HEK293 (cell line): ENCODE measurements at regions not wholly inside any gene's neighbourhood (a gene's known extent, or its start where the extent isn't known, plus 50 kb on each side); places are given as distances from the start of the nearest gene placed in this dataset.

Experiments
- CTCF ChIA-PET: fragments of 350-600 bp; formaldehyde crosslinking; extraction: SDS; loops from one replicate; lab custom pipeline; 2021; ENCODE audit warnings: antibody characterized with exemption; lab: Yijun Ruan, JAX
- POLR2A ChIA-PET: fragments of 300-600 bp; formaldehyde crosslinking; extraction: SDS; loops from one replicate; lab custom pipeline; 2020; ENCODE audit warnings: antibody characterized with exemption, inconsistent platforms; lab: Yijun Ruan, JAX
- H3K27ac ChIP-seq: fragments of 200-500 bp; sonication (Bioruptor generic); 2 replicates; pipeline ENCODE4 v1.5.1; 2014; ENCODE audit warnings: low read depth, low read length, control low read depth, inconsistent platforms; ENCODE audit errors: extremely low read depth
- H3K36me3 ChIP-seq, 2 experiments: fragments of 200-500 bp in 1 of 2; sonication (Bioruptor generic) in 1 of 2; 1 replicate in 1 of 2; 2 replicates in 1 of 2; pipeline ENCODE4 v1.5.1; 2014 to 2017; ENCODE audit warnings: inconsistent platforms in 2 of 2, low read length in 2 of 2; ENCODE audit not compliant: control insufficient read depth in 2 of 2, insufficient read depth in 1 of 2
- H3K4me1 ChIP-seq: fragments of 200-500 bp; sonication (Bioruptor generic); 2 replicates; pipeline ENCODE4 v1.5.1; 2014; ENCODE audit warnings: mild to moderate bottlenecking, low read length, inconsistent platforms; ENCODE audit not compliant: control insufficient read depth, insufficient read depth
- H3K4me3 ChIP-seq: 2 replicates; pipeline ENCODE4 v1.5.1; 2011; ENCODE audit warnings: low read depth, mild to moderate bottlenecking, control low read depth, low read length, moderate library complexity
- H3K9me3 ChIP-seq: fragments of 200-500 bp; sonication (Bioruptor generic); 2 replicates; pipeline ENCODE4 v1.5.1; 2014; ENCODE audit warnings: low read depth, low read length, inconsistent platforms; ENCODE audit not compliant: control insufficient read depth, insufficient read depth
- GLIS1 ChIP-seq: fragments of 450-650 bp; formaldehyde crosslinking; IDR thresholded peaks from 2 replicates; pipeline ENCODE4 v1.5.1; 2016; ENCODE audit warnings: missing biosample characterization, missing genetic modification characterization
- GLIS2 ChIP-seq: fragments of 450-650 bp; formaldehyde crosslinking; IDR thresholded peaks from 2 replicates; pipeline ENCODE4 v1.5.1; 2016; ENCODE audit warnings: missing biosample characterization, missing genetic modification characterization
- IKZF3 ChIP-seq: fragments of 450-650 bp; IDR thresholded peaks from 2 replicates; pipeline ENCODE4 v1.5.0; 2018; ENCODE audit warnings: missing biosample characterization, mild to moderate bottlenecking, missing genetic modification characterization, moderate library complexity
- MZF1 ChIP-seq: fragments of 450-650 bp; formaldehyde crosslinking; IDR thresholded peaks from 2 replicates; pipeline ENCODE4 v1.5.1; 2017; ENCODE audit warnings: missing biosample characterization, missing genetic modification characterization, borderline replicate concordance
- PRDM1 ChIP-seq: fragments of 450-650 bp; formaldehyde crosslinking; IDR thresholded peaks from 2 replicates; pipeline ENCODE4; 2016; ENCODE audit warnings: missing biosample characterization, missing genetic modification characterization
- SETDB1 ChIP-seq: IDR thresholded peaks from one replicate; pipeline ENCODE4 v1.6.1; 2017; ENCODE audit warnings: mild to moderate bottlenecking, low read length, moderate library complexity, mixed read lengths; ENCODE audit not compliant: insufficient read length
- SP2 ChIP-seq: fragments of 450-650 bp; formaldehyde crosslinking; IDR thresholded peaks from 2 replicates; pipeline ENCODE4 v1.5.1; 2016; ENCODE audit warnings: missing biosample characterization, missing genetic modification characterization
- YY2 ChIP-seq: fragments of 450-650 bp; formaldehyde crosslinking; IDR thresholded peaks from 2 replicates; pipeline ENCODE4 v1.5.1; 2016; ENCODE audit warnings: missing biosample characterization, missing genetic modification characterization
- ZBTB8A ChIP-seq: fragments of 450-650 bp; formaldehyde crosslinking; IDR thresholded peaks from 2 replicates; pipeline ENCODE4 v1.5.1; 2016; ENCODE audit warnings: missing biosample characterization, missing genetic modification characterization
- ZIC2 ChIP-seq: fragments of 450-650 bp; formaldehyde crosslinking; IDR thresholded peaks from 2 replicates; pipeline ENCODE4 v1.5.1; 2016; ENCODE audit warnings: missing biosample characterization, missing genetic modification characterization
- ZNF132 ChIP-seq: fragments of 450-650 bp; formaldehyde crosslinking; IDR thresholded peaks from 2 replicates; pipeline ENCODE4 v1.5.1; 2017; ENCODE audit warnings: missing biosample characterization, missing genetic modification characterization, borderline replicate concordance
- ZNF19 ChIP-seq: fragments of 450-650 bp; formaldehyde crosslinking; IDR thresholded peaks from 2 replicates; pipeline ENCODE4; 2016; ENCODE audit warnings: missing biosample characterization, missing genetic modification characterization, low read depth
- ZNF239 ChIP-seq: fragments of 450-650 bp; formaldehyde crosslinking; IDR thresholded peaks from 2 replicates; pipeline ENCODE4 v1.5.1; 2016; ENCODE audit warnings: missing biosample characterization, missing genetic modification characterization
- ZNF404 ChIP-seq: fragments of 450-650 bp; formaldehyde crosslinking; IDR thresholded peaks from 2 replicates; pipeline ENCODE4 v1.5.1; 2017; ENCODE audit warnings: missing biosample characterization, missing genetic modification characterization
- ZNF548 ChIP-seq: fragments of 450-650 bp; formaldehyde crosslinking; IDR thresholded peaks from 2 replicates; pipeline ENCODE4 v1.5.1; 2016; ENCODE audit warnings: missing biosample characterization, missing genetic modification characterization
- ZNF555 ChIP-seq: fragments of 450-650 bp; formaldehyde crosslinking; conservative IDR thresholded peaks from 2 replicates; pipeline ENCODE4 v1.5.1; 2017; ENCODE audit warnings: missing biosample characterization, mild to moderate bottlenecking, missing genetic modification characterization, inconsistent platforms
- ZNF585B ChIP-seq: fragments of 450-650 bp; formaldehyde crosslinking; IDR thresholded peaks from 2 replicates; pipeline ENCODE4 v1.5.1; 2016; ENCODE audit warnings: missing biosample characterization, missing genetic modification characterization
- ZNF596 ChIP-seq: fragments of 450-650 bp; IDR thresholded peaks from 2 replicates; pipeline ENCODE4 v1.5.0; 2018; ENCODE audit warnings: missing biosample characterization, mild to moderate bottlenecking, missing genetic modification characterization, moderate library complexity
- ZNF629 ChIP-seq: fragments of 450-650 bp; formaldehyde crosslinking; IDR thresholded peaks from 2 replicates; pipeline ENCODE4 v1.5.1; 2017; ENCODE audit warnings: missing biosample characterization, missing genetic modification characterization
- ZNF776 ChIP-seq: fragments of 450-650 bp; formaldehyde crosslinking; IDR thresholded peaks from 2 replicates; pipeline ENCODE4 v1.5.0; 2017; ENCODE audit warnings: missing biosample characterization, missing genetic modification characterization, borderline replicate concordance
- ZNF791 ChIP-seq: fragments of 450-650 bp; formaldehyde crosslinking; IDR thresholded peaks from 2 replicates; pipeline ENCODE4 v1.5.1; 2016; ENCODE audit warnings: missing biosample characterization, missing genetic modification characterization
- TF ChIP-seq, protein P1 (sequence below): fragments of 450-650 bp; formaldehyde crosslinking; IDR thresholded peaks from 2 replicates; pipeline ENCODE4 v1.5.1; 2016; ENCODE audit warnings: missing biosample characterization, missing genetic modification characterization
- TF ChIP-seq, protein P2 (sequence below): fragments of 450-650 bp; formaldehyde crosslinking; IDR thresholded peaks from 2 replicates; pipeline ENCODE4 v1.5.1; 2016; ENCODE audit warnings: missing biosample characterization, missing genetic modification characterization
- TF ChIP-seq, protein P3 (sequence below): fragments of 450-650 bp; formaldehyde crosslinking; IDR thresholded peaks from 2 replicates; pipeline ENCODE4 v1.5.1; 2016; ENCODE audit warnings: missing biosample characterization, missing genetic modification characterization, borderline replicate concordance
- TF ChIP-seq, protein P4 (sequence below): fragments of 450-650 bp; formaldehyde crosslinking; IDR thresholded peaks from 2 replicates; pipeline ENCODE4 v1.5.1; 2017; ENCODE audit warnings: missing biosample characterization, missing genetic modification characterization
- TF ChIP-seq, protein P5 (sequence below): fragments of 450-650 bp; formaldehyde crosslinking; IDR thresholded peaks from 2 replicates; pipeline ENCODE4 v1.5.1; 2016; ENCODE audit warnings: missing biosample characterization, missing genetic modification characterization

DNA sequence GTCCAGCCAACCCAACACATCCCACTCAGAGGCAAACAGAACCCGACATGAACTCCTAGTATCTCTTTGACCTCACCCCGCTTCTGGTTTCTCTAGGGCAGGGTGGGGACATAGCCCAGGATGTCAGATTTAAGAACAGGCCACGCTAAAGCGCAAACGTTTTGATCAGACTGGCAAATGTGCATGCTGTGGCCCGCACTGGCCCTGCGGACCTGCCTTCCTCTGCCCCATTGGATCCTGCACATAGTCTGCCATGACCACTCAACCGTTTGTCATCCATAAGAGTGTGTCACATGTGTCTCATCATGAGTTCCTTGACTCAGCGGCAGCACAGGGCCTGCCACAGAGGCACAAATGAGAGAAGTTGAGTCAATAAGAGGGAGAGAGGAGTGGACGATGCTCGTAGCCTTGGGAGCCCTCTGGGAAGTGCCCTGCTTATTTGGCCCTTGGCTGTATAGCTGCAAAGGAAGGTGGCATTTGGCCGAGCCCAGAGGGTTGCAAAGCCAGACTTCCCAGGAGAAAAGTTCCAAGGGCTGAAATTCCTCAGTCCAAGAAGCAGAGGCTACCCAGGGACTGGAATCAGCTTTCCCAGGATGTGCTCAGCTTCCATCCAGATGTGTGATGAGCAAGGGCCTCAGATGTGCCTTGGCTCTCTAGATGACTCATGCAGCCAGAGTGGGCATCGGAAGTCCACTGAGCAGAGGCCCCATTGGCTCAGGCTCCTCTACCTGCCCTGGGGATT is 55.5 kb upstream of the SLCO2A1 start:
- ChIA-PET CTCF (no interaction called here), POLR2A (no interaction called here)
- H3K9me3 ChIP-seq, result no peaks in the 10 kb centered on the region
- TF ChIP-seq ZNF239 (tag by site-specific recombination), result no peak
- no peak for TF ChIP-seq ZNF776 (tag by site-specific recombination)
- TF ChIP-seq GLIS2 (tag by site-specific recombination), result no peak
- no peak for TF ChIP-seq YY2
- TF ChIP-seq MZF1 (tag by site-specific recombination), result no peak
- TF ChIP-seq, protein P1, sequence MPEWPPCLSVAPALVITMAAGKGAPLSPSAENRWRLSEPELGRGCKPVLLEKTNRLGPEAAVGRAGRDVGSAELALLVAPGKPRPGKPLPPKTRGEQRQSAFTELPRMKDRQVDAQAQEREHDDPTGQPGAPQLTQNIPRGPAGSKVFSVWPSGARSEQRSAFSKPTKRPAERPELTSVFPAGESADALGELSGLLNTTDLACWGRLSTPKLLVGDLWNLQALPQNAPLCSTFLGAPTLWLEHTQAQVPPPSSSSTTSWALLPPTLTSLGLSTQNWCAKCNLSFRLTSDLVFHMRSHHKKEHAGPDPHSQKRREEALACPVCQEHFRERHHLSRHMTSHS, result no peak
- no peak for TF ChIP-seq ZNF791 (tag by site-specific recombination)
- TF ChIP-seq ZNF555 (tag by site-specific recombination), result no peak
- TF ChIP-seq, protein P2, sequence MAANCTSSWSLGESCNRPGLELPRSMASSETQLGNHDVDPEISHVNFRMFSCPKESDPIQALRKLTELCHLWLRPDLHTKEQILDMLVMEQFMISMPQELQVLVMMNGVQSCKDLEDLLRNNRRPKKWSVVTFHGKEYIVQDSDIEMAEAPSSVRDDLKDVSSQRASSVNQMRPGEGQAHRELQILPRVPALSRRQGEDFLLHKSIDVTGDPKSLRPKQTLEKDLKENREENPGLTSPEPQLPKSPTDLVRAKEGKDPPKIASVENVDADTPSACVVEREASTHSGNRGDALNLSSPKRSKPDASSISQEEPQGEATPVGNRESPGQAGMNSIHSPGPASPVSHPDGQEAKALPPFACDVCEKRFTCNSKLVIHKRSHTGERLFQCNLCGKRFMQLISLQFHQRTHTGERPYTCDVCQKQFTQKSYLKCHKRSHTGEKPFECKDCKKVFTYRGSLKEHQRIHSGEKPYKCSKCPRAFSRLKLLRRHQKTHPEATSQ (tag by site-specific recombination), result no peak
- TF ChIP-seq ZNF629 (tag by site-specific recombination), result no peak
- TF ChIP-seq, protein P3, sequence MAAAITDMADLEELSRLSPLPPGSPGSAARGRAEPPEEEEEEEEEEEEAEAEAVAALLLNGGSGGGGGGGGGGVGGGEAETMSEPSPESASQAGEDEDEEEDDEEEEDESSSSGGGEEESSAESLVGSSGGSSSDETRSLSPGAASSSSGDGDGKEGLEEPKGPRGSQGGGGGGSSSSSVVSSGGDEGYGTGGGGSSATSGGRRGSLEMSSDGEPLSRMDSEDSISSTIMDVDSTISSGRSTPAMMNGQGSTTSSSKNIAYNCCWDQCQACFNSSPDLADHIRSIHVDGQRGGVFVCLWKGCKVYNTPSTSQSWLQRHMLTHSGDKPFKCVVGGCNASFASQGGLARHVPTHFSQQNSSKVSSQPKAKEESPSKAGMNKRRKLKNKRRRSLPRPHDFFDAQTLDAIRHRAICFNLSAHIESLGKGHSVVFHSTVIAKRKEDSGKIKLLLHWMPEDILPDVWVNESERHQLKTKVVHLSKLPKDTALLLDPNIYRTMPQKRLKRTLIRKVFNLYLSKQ (tag by site-specific recombination), result no peak
- no peak for TF ChIP-seq ZNF19
- TF ChIP-seq SP2 (tag by site-specific recombination), result no peak
- no peak for TF ChIP-seq ZNF404 (tag by site-specific recombination)
- TF ChIP-seq GLIS1 (tag by site-specific recombination), result no peak
- TF ChIP-seq ZBTB8A (tag by site-specific recombination), result no peak
- TF ChIP-seq ZNF585B (tag by site-specific recombination), result no peak
- no peak for TF ChIP-seq SETDB1
- TF ChIP-seq ZNF548, result no peak
- TF ChIP-seq, protein P4, sequence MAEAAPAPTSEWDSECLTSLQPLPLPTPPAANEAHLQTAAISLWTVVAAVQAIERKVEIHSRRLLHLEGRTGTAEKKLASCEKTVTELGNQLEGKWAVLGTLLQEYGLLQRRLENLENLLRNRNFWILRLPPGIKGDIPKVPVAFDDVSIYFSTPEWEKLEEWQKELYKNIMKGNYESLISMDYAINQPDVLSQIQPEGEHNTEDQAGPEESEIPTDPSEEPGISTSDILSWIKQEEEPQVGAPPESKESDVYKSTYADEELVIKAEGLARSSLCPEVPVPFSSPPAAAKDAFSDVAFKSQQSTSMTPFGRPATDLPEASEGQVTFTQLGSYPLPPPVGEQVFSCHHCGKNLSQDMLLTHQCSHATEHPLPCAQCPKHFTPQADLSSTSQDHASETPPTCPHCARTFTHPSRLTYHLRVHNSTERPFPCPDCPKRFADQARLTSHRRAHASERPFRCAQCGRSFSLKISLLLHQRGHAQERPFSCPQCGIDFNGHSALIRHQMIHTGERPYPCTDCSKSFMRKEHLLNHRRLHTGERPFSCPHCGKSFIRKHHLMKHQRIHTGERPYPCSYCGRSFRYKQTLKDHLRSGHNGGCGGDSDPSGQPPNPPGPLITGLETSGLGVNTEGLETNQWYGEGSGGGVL, result no peak
- no peaks in the 10 kb centered on the region for H3K36me3 ChIP-seq
- H3K4me3 ChIP-seq, result no peak overlapping the region
- no peaks in the 10 kb centered on the region for H3K4me1 ChIP-seq
- no peak overlapping the region for H3K27ac ChIP-seq

DNA sequence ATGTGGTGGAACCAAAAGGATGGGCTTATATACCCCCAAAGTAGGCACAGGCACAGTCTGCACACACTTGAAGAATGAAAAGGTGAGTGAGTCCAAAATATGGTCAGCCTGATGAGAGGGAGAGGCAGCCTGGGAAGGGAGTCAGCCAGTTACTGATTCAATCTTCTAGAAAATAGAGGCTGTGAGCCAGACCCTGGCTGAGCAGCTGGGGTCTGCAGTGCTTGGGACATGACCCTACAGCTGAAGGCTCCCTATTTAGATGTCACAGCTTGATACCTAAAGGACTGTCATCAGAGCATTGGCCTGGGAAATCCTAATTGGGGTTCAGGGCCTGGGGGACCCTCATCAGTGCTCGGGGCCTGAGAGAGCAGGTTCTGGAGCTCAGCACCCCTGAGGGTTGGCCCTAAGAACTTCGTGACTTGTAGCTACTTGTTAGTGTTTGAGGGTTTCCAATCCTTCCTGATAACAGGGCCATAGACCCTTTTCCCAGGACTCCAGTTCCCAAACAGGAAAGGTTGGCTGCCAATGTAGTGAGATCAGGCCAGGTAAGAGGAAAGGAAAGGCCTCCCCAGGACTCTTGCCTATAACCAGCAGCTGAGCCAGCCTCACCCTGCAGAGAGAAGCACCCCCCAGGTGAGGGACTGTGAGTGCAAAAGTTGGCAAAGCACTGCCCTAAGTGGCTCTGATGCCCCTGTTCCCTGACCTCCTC is 54.7 kb upstream of the SLCO2A1 start:
- H3K9me3 ChIP-seq, result no peaks in the 10 kb centered on the region
- CTCF ChIA-PET, result interaction anchor here (0.8 kb wide), 1 partner anchor 128 kb away, joined by 3 read pairs; no protein-coding TSS in a partner anchor
- POLR2A ChIA-PET, result no interaction called here
- no peak overlapping the region for H3K27ac ChIP-seq
- no peaks in the 10 kb centered on the region for H3K36me3 ChIP-seq
- no peaks in the 10 kb centered on the region for H3K4me1 ChIP-seq
- no peak overlapping the region for H3K4me3 ChIP-seq
- TF ChIP-seq GLIS1 (tag by site-specific recombination) (no peak), IKZF3 (tag by site-specific recombination) (no peak), ZIC2 (no peak), ZNF132 (no peak), PRDM1 (tag by site-specific recombination) (no peak), ZNF596 (tag by site-specific recombination) (no peak)
- TF ChIP-seq, protein P5, sequence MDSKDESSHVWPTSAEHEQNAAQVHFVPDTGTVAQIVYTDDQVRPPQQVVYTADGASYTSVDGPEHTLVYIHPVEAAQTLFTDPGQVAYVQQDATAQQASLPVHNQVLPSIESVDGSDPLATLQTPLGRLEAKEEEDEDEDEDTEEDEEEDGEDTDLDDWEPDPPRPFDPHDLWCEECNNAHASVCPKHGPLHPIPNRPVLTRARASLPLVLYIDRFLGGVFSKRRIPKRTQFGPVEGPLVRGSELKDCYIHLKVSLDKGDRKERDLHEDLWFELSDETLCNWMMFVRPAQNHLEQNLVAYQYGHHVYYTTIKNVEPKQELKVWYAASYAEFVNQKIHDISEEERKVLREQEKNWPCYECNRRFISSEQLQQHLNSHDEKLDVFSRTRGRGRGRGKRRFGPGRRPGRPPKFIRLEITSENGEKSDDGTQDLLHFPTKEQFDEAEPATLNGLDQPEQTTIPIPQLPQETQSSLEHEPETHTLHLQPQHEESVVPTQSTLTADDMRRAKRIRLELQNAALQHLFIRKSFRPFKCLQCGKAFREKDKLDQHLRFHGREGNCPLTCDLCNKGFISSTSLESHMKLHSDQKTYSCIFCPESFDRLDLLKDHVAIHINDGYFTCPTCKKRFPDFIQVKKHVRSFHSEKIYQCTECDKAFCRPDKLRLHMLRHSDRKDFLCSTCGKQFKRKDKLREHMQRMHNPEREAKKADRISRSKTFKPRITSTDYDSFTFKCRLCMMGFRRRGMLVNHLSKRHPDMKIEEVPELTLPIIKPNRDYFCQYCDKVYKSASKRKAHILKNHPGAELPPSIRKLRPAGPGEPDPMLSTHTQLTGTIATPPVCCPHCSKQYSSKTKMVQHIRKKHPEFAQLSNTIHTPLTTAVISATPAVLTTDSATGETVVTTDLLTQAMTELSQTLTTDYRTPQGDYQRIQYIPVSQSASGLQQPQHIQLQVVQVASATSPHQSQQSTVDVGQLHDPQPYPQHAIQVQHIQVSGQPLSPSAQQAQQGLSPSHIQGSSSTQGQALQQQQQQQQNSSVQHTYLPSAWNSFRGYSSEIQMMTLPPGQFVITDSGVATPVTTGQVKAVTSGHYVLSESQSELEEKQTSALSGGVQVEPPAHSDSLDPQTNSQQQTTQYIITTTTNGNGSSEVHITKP (tag by site-specific recombination), result no peak
